SK-N-SH treated with all-trans-retinoic acid at 6 μM for 48 hours (cell line): ENCODE measurements at regions not wholly inside any gene's neighbourhood (a gene's known extent, or its start where the extent isn't known, plus 50 kb on each side); places are given as distances from the start of the nearest gene placed in this dataset.

Experiments used
- ATAC-seq: fragments of 200-7000 bp; cut with Tn5 transposase; 3 replicates; pipeline ENCODE4 v1.9.1; 2020; ENCODE audit warnings: mild to moderate bottlenecking, moderate library complexity
- ARNTL ChIP-seq: fragments of 450-650 bp; formaldehyde crosslinking; IDR thresholded peaks from 2 replicates; pipeline ENCODE4 v1.5.0; 2020; ENCODE audit warnings: low read depth, mild to moderate bottlenecking, moderate library complexity, borderline replicate concordance
- CSDC2 ChIP-seq: fragments of 250-450 bp; sonication (Bioruptor Pico); IDR thresholded peaks from 2 replicates; pipeline ENCODE4 v1.5.0; 2020; ENCODE audit warnings: mild to moderate bottlenecking, moderate library complexity
- ESRRG ChIP-seq: fragments of 250-450 bp; sonication (Bioruptor Pico); IDR thresholded peaks from 2 replicates; pipeline ENCODE4 v1.6.1; 2021; ENCODE audit warnings: mild to moderate bottlenecking
- GLIS3 ChIP-seq: fragments of 250-450 bp; sonication (Bioruptor Pico); IDR thresholded peaks from 2 replicates; pipeline ENCODE4 v1.5.0; 2020; ENCODE audit warnings: mild to moderate bottlenecking, moderate library complexity
- ISL1 ChIP-seq: fragments of 250-450 bp; sonication (Bioruptor Pico); IDR thresholded peaks from 2 replicates; pipeline ENCODE4 v2.1.2; 2022; ENCODE audit warnings: mild to moderate bottlenecking, moderate library complexity
- OSR1 ChIP-seq: fragments of 250-450 bp; sonication (Bioruptor Pico); IDR thresholded peaks from 2 replicates; pipeline ENCODE4 v1.8.0; 2022; ENCODE audit warnings: moderate library complexity, mild to moderate bottlenecking, inconsistent platforms
- PATZ1 ChIP-seq: fragments of 250-450 bp; sonication (Bioruptor Pico); IDR thresholded peaks from 2 replicates; pipeline ENCODE4 v1.8.0; 2020; ENCODE audit warnings: mild to moderate bottlenecking, moderate library complexity, borderline replicate concordance
- POU6F1 ChIP-seq: fragments of 250-450 bp; sonication (Bioruptor Pico); IDR thresholded peaks from 2 replicates; pipeline ENCODE4 v1.8.0; 2021; ENCODE audit warnings: low read depth, mild to moderate bottlenecking, moderate library complexity, borderline replicate concordance
- PPARA ChIP-seq: fragments of 250-450 bp; sonication (Bioruptor Pico); IDR thresholded peaks from 2 replicates; pipeline ENCODE4 v1.5.0; 2020; ENCODE audit warnings: mild to moderate bottlenecking, borderline replicate concordance
- RARB ChIP-seq: fragments of 250-450 bp; sonication (Bioruptor Pico); IDR thresholded peaks from 2 replicates; pipeline ENCODE4 v1.8.0; 2021; ENCODE audit warnings: mild to moderate bottlenecking, moderate library complexity
- SNAI2 ChIP-seq: fragments of 250-450 bp; sonication (Bioruptor Pico); IDR thresholded peaks from 2 replicates; pipeline ENCODE4 v1.5.0; 2020; ENCODE audit warnings: mild to moderate bottlenecking, moderate library complexity
- TCF4 ChIP-seq: fragments of 250-450 bp; sonication (Bioruptor Pico); IDR thresholded peaks from 2 replicates; pipeline ENCODE4 v1.8.0; 2021; ENCODE audit warnings: mild to moderate bottlenecking, moderate library complexity, borderline replicate concordance
- TOX ChIP-seq: fragments of 250-450 bp; sonication (Bioruptor Pico); IDR thresholded peaks from 2 replicates; pipeline ENCODE4 v1.8.0; 2021; ENCODE audit warnings: mild to moderate bottlenecking, moderate library complexity, borderline replicate concordance
- ZC3H10 ChIP-seq: fragments of 250-450 bp; sonication (Bioruptor Pico); IDR thresholded peaks from 2 replicates; pipeline ENCODE4 v1.5.1; 2021; ENCODE audit warnings: mild to moderate bottlenecking, moderate library complexity
- ZFP3 ChIP-seq: fragments of 250-450 bp; sonication (Bioruptor Pico); IDR thresholded peaks from 2 replicates; pipeline ENCODE4 v1.5.0; 2020; ENCODE audit warnings: mild to moderate bottlenecking, moderate library complexity
- ZFP30 ChIP-seq: fragments of 450-650 bp; formaldehyde crosslinking; IDR thresholded peaks from 2 replicates; pipeline ENCODE4 v1.5.0; 2022; ENCODE audit warnings: mild to moderate bottlenecking, moderate library complexity
- ZNF565 ChIP-seq: fragments of 450-650 bp; formaldehyde crosslinking; conservative IDR thresholded peaks from 2 replicates; pipeline ENCODE4 v1.5.0; 2020; ENCODE audit warnings: low read depth, mild to moderate bottlenecking, moderate library complexity
- ZNF70 ChIP-seq: fragments of 450-650 bp; formaldehyde crosslinking; IDR thresholded peaks from 2 replicates; pipeline ENCODE4 v1.5.0; 2020; ENCODE audit warnings: mild to moderate bottlenecking, moderate library complexity
- ZNF8 ChIP-seq: fragments of 450-650 bp; formaldehyde crosslinking; IDR thresholded peaks from 2 replicates; pipeline ENCODE4 v1.5.0; 2020; ENCODE audit warnings: mild to moderate bottlenecking, moderate library complexity
- TF ChIP-seq, protein P1 (sequence below): fragments of 250-450 bp; sonication (Bioruptor Pico); IDR thresholded peaks from 2 replicates; pipeline ENCODE4 v1.5.1; 2020; ENCODE audit warnings: low read depth, mild to moderate bottlenecking, moderate library complexity
- TF ChIP-seq, protein P2 (sequence below): fragments of 250-450 bp; sonication (Bioruptor Pico); IDR thresholded peaks from 2 replicates; pipeline ENCODE4 v1.5.1; 2021; ENCODE audit warnings: mild to moderate bottlenecking, moderate library complexity

DNA sequence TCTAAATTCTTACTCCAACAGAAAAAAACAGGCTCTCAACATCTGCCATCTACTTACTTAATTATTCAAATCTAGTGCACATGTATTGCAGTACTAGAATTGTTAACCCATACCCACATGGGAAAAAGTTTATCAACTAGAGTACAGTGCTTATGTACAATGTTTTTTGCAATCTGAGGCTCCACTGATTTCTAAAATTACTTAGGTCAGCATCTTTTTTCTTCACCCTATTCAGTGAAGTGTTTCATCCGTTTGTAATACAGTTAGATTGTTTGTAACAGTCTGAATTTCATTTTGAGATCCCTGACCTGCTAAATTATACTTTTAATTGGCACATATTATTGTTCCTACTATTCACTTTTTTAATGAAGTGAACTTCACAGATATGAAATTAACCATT lies 402.2 kb downstream of the FOXA2 start:
- ATAC-seq = no peak
- TF ChIP-seq ZFP3 (CRISPR knock-in tag) (no peak), SNAI2 (no peak), TOX (no peak), ARNTL (no peak), POU6F1 (CRISPR knock-in tag) (no peak)
- TF ChIP-seq, protein P1, sequence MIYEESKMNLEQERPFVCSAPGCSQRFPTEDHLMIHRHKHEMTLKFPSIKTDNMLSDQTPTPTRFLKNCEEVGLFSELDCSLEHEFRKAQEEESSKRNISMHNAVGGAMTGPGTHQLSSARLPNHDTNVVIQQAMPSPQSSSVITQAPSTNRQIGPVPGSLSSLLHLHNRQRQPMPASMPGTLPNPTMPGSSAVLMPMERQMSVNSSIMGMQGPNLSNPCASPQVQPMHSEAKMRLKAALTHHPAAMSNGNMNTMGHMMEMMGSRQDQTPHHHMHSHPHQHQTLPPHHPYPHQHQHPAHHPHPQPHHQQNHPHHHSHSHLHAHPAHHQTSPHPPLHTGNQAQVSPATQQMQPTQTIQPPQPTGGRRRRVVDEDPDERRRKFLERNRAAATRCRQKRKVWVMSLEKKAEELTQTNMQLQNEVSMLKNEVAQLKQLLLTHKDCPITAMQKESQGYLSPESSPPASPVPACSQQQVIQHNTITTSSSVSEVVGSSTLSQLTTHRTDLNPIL (CRISPR knock-in tag) = no peak

- ATAC-seq = no peak
- no peak for TF ChIP-seq ZNF70 (CRISPR knock-in tag)
- TF ChIP-seq PATZ1 (CRISPR knock-in tag) = no peak
- TF ChIP-seq RARB (CRISPR knock-in tag) = no peak
- no peak for TF ChIP-seq PPARA
- TF ChIP-seq GLIS3 (CRISPR knock-in tag) = no peak
- TF ChIP-seq ESRRG (CRISPR knock-in tag) = no peak
- no peak for TF ChIP-seq ZNF8 (CRISPR knock-in tag)
- no peak for TF ChIP-seq CSDC2 (CRISPR knock-in tag)
- TF ChIP-seq TCF4 (CRISPR knock-in tag) = no peak
- no peak for TF ChIP-seq SNAI2
- TF ChIP-seq, protein P1 (CRISPR knock-in tag) = no peak
- TF ChIP-seq, protein P2, sequence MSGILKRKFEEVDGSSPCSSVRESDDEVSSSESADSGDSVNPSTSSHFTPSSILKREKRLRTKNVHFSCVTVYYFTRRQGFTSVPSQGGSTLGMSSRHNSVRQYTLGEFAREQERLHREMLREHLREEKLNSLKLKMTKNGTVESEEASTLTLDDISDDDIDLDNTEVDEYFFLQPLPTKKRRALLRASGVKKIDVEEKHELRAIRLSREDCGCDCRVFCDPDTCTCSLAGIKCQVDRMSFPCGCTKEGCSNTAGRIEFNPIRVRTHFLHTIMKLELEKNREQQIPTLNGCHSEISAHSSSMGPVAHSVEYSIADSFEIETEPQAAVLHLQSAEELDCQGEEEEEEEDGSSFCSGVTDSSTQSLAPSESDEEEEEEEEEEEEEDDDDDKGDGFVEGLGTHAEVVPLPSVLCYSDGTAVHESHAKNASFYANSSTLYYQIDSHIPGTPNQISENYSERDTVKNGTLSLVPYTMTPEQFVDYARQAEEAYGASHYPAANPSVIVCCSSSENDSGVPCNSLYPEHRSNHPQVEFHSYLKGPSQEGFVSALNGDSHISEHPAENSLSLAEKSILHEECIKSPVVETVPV (CRISPR knock-in tag) = no peak
- TF ChIP-seq ARNTL = no peak
- no peak for TF ChIP-seq ISL1 (CRISPR knock-in tag)
- TF ChIP-seq ZNF565 (CRISPR knock-in tag) = no peak
- no peak for TF ChIP-seq TOX
- no peak for TF ChIP-seq POU6F1 (CRISPR knock-in tag)
- no peak for TF ChIP-seq ZFP3 (CRISPR knock-in tag)
- TF ChIP-seq ZFP30 (CRISPR knock-in tag) = no peak
Observed at GRCh38 chr20:22180244-22180643, 404.1 kb downstream of the FOXA2 start.

DNA sequence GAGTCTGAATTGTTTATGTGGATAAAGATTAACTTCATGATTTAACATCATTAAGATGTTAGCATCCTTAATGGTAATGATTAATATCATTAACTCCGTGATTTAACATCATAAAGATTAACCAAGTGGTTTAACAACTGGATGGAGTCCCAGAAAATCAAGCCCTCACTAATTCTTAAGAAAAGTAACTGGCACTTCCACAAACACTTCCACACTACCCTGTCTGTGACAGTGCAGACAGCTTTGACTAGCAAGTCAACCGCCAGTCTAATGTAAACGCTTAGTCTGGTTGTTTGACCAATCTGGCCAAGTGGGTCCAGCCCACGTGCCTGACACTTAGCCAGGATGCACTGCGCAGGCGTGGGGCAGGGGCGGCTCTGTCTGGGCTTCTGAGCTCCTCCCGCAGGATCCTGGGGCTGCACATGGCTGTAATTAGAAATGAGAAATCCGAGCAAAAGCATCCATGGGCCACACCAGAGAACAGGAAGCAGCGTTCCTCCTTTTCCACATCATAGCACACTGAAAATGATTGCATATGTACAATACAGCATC lies 424.2 kb downstream of the FOXA2 start:
- ATAC-seq = no peak
- TF ChIP-seq ZC3H10 (CRISPR knock-in tag) = no peak
- TF ChIP-seq POU6F1 (CRISPR knock-in tag) = no peak
- TF ChIP-seq ZFP3 (CRISPR knock-in tag) = no peak
- TF ChIP-seq ZNF8 (CRISPR knock-in tag) = no peak
- TF ChIP-seq ZNF565 (CRISPR knock-in tag) = no peak
- TF ChIP-seq OSR1 (CRISPR knock-in tag) = no peak
- no peak for TF ChIP-seq SNAI2
- no peak for TF ChIP-seq ZNF70 (CRISPR knock-in tag)
